HCT116 (cell line): ENCODE measurements at regions not wholly inside any gene's neighbourhood (a gene's known extent, or its start where the extent isn't known, plus 50 kb on each side); places are given as distances from the start of the nearest gene placed in this dataset.

Experiments
- ATAC-seq: fragments of 200-7000 bp; cut with Tn5 transposase; 2 replicates; pipeline ENCODE4 v1.9.1; 2020; ENCODE audit warnings: mild to moderate bottlenecking, moderate library complexity
- BruUV-seq: library from RNA; stranded (reverse); fragments of 400-500 nt; replicated peaks from 2 replicates; lab custom pipeline; 2021; lab: Mats Ljungman, UMichigan
- CTCF ChIA-PET: fragments of 300-600 bp; sonication (Branson Sonifier 250); formaldehyde crosslinking; loops from one replicate; lab custom pipeline; 2021; ENCODE audit warnings: antibody characterized with exemption; lab: Charles Lee
- POLR2A ChIA-PET: fragments of 300-600, 350-600 bp; sonication (Branson Sonifier 250); formaldehyde crosslinking; loops from one replicate; lab custom pipeline; 2021; ENCODE audit warnings: antibody characterized with exemption; lab: Charles Lee
- RAD21 ChIA-PET, 2 experiments: fragments of 300-600 bp; sonication (Branson Sonifier 250); formaldehyde crosslinking; loops; one replicate each; lab custom pipeline; 2023; ENCODE audit warnings: low total read pairs in 2 of 2; ENCODE audit not compliant: uncharacterized antibody in 2 of 2, unreplicated experiment in 2 of 2, low non-redundant PET in 1 of 2; lab: Charles Lee
- DNase-seq: peaks from one replicate; pipeline ENCODE4 v3.0.0-alpha.2; 2010; ENCODE audit warnings: low read depth, low spot score
- H2AFZ ChIP-seq: fragments of 200-600 bp; shearing (Covaris generic), sonication (generic); 2 replicates; pipeline ENCODE4 v1.6.1; 2017; ENCODE audit warnings: low read depth, mixed run types, mixed read lengths, antibody characterized with exemption, low read length; ENCODE audit not compliant: poor library complexity, severe bottlenecking
- H3K27ac ChIP-seq: 2 replicates; pipeline ENCODE4 v1.5.1; 2012; ENCODE audit warnings: low read depth, low read length
- H3K27me3 ChIP-seq: fragments of 200-600 bp; sonication (generic); 2 replicates; pipeline ENCODE4 v1.6.1; 2016; ENCODE audit warnings: mixed run types, low read length, mixed read lengths; ENCODE audit not compliant: insufficient read depth
- H3K36me3 ChIP-seq, 2 experiments: fragments of 200-500 bp in 1 of 2; fragments of 200-600 bp in 1 of 2; sonication (Bioruptor generic) in 1 of 2; sonication (generic) in 1 of 2; 2 replicates each; pipeline versions ENCODE4 v1.5.1 to v1.6.1; 2014 to 2016; ENCODE audit warnings: low read length in 2 of 2, inconsistent platforms in 1 of 2, mixed read lengths in 1 of 2, mixed run types in 1 of 2; ENCODE audit not compliant: insufficient read depth in 2 of 2, control insufficient read depth in 1 of 2
- H3K4me1 ChIP-seq, 2 experiments: fragments of 200-600 bp in 1 of 2; sonication (generic) in 1 of 2; 2 replicates each; pipeline versions ENCODE4 v1.5.1 to v1.6.1; 2012 to 2017; ENCODE audit warnings: low read length in 2 of 2, inconsistent platforms in 1 of 2, mild to moderate bottlenecking in 1 of 2, mixed read lengths in 1 of 2, mixed run types in 1 of 2, moderate library complexity in 1 of 2; ENCODE audit not compliant: insufficient read depth in 2 of 2, control insufficient read depth in 1 of 2
- H3K4me2 ChIP-seq: fragments of 200-600 bp; sonication (generic); 2 replicates; pipeline ENCODE4 v1.6.1; 2017; ENCODE audit warnings: mixed run types, low read length, mixed read lengths
- H3K4me3 ChIP-seq, 2 experiments: fragments of 200-600 bp in 1 of 2; sonication (generic) in 1 of 2; replicated peaks in 1 of 2; 2 replicates each; pipeline ENCODE4 v1.5.1; 2011 to 2016; ENCODE audit warnings: low read length in 2 of 2, control low read depth in 1 of 2, low read depth in 1 of 2, mild to moderate bottlenecking in 1 of 2, mixed read lengths in 1 of 2, mixed run types in 1 of 2
- H3K79me2 ChIP-seq: fragments of 200-600 bp; sonication (generic); 2 replicates; pipeline ENCODE4 v1.6.1; 2017; ENCODE audit warnings: mild to moderate bottlenecking, mixed run types, low read length, moderate library complexity, mixed read lengths; ENCODE audit not compliant: insufficient read depth
- H3K9ac ChIP-seq: fragments of 200-600 bp; sonication (generic); 2 replicates; pipeline ENCODE4 v1.6.1; 2016; ENCODE audit warnings: low read length, mixed read lengths
- H3K9me2 ChIP-seq: fragments of 200-600 bp; sonication (generic), shearing (Covaris generic); 2 replicates; pipeline ENCODE4 v1.6.1; 2017; ENCODE audit warnings: mixed run types, mild to moderate bottlenecking, moderate library complexity; ENCODE audit not compliant: insufficient read depth
- H3K9me3 ChIP-seq, 2 experiments: fragments of 200-500 bp in 1 of 2; fragments of 200-600 bp in 1 of 2; sonication (Bioruptor generic) in 1 of 2; sonication (generic) in 1 of 2; 2 replicates each; pipeline ENCODE4 v1.6.1; 2014 to 2017; ENCODE audit warnings: low read length in 2 of 2, mixed read lengths in 2 of 2, inconsistent platforms in 1 of 2, low read depth in 1 of 2, mild to moderate bottlenecking in 1 of 2, mixed run types in 1 of 2, moderate library complexity in 1 of 2; ENCODE audit not compliant: control insufficient read depth in 1 of 2, insufficient read depth in 1 of 2
- H4K20me1 ChIP-seq: fragments of 200-600 bp; sonication (generic), shearing (Covaris generic); 2 replicates; pipeline ENCODE4 v1.6.1; 2017; ENCODE audit warnings: mixed run types, mild to moderate bottlenecking, moderate library complexity; ENCODE audit not compliant: insufficient read depth
- ATF3 ChIP-seq: IDR thresholded peaks from 2 replicates; pipeline ENCODE4 v1.6.1; 2012
- CTCF ChIP-seq, 3 experiments: fragments of 200-600 bp in 1 of 3; sonication (generic) in 1 of 3; IDR thresholded peaks in 2 of 3; conservative IDR thresholded peaks in 1 of 3; 2 replicates each; pipeline ENCODE4 v1.5.1; 2012 to 2017; ENCODE audit warnings: low read depth in 2 of 3, low read length in 2 of 3, antibody characterized with exemption in 1 of 3, borderline replicate concordance in 1 of 3, control low read depth in 1 of 3, mild to moderate bottlenecking in 1 of 3, mixed read lengths in 1 of 3, mixed run types in 1 of 3, moderate library complexity in 1 of 3; ENCODE audit not compliant: insufficient read depth in 1 of 3
- ELF1 ChIP-seq: IDR thresholded peaks from 2 replicates; pipeline ENCODE4 v1.6.1; 2012; ENCODE audit warnings: low read depth, borderline replicate concordance
- JUND ChIP-seq: IDR thresholded peaks from 2 replicates; pipeline ENCODE4 v1.6.1; 2012
- SIN3A ChIP-seq: IDR thresholded peaks from 2 replicates; pipeline ENCODE4 v1.6.1; 2012; ENCODE audit warnings: low read depth
- SP1 ChIP-seq: IDR thresholded peaks from 2 replicates; pipeline ENCODE4 v1.6.1; 2012; ENCODE audit warnings: low read depth
- TCF7L2 ChIP-seq: IDR thresholded peaks from 2 replicates; pipeline ENCODE4 v1.7.0; 2011; ENCODE audit warnings: borderline replicate concordance, inconsistent platforms; ENCODE audit not compliant: insufficient read depth, insufficient read length; ENCODE audit errors: extremely low read depth
- YY1 ChIP-seq: IDR thresholded peaks from 2 replicates; pipeline ENCODE4 v1.6.1; 2011; ENCODE audit warnings: low read length, low read depth, moderate library complexity, mild to moderate bottlenecking; ENCODE audit not compliant: insufficient replicate concordance; ENCODE audit errors: extremely low read depth
- ZNF274 ChIP-seq: fragments of 200-500 bp; sonication (Bioruptor generic); IDR thresholded peaks from 2 replicates; pipeline ENCODE4 v1.6.1; 2014; ENCODE audit warnings: mild to moderate bottlenecking, low read depth, low read length, inconsistent platforms
- intact Hi-C: fragments of 100-400 bp; cut with micrococcal nuclease; formaldehyde crosslinking; loops from 2 replicates; pipeline ENCODE4 v1.10.0; 2022

GRCh38 chr10:64598600-64598999 lies 1077.4 kb downstream of the REEP3 start:
- Histone ChIP-seq H3K9me2 (no peaks in the 10 kb centered on the region), H3K27ac (no peak overlapping the region), H2AFZ (no peak overlapping the region), H3K27me3 (no peaks in the 10 kb centered on the region), H3K4me3 (no peak overlapping the region), H4K20me1 (no peaks in the 10 kb centered on the region), H3K9ac (no peak overlapping the region), H3K4me2 (no peak overlapping the region), H3K36me3 (no peaks in the 10 kb centered on the region), H3K79me2 (no peaks in the 10 kb centered on the region), H3K4me1 (no peaks in the 10 kb centered on the region), H3K9me3 (no peaks in the 10 kb centered on the region)
- intact Hi-C loops: no loop called here
- CTCF ChIA-PET: no interaction called here
- BruUV-seq: no TSS peak
- no peak for ATAC-seq
- no peak for TF ChIP-seq SIN3A
- no peak for TF ChIP-seq TCF7L2
- TF ChIP-seq ZNF274: no peak
- TF ChIP-seq SP1: no peak
- no peak for TF ChIP-seq ELF1
- no peak for TF ChIP-seq ATF3
- no peak for TF ChIP-seq YY1
- TF ChIP-seq CTCF (IDR thresholded peaks at IDR 0.05 in 2 of 3, conservative IDR thresholded peaks at IDR 0.05 in 1 of 3; ENCODE audit: borderline replicate concordance in 1 of 3, insufficient read depth in 1 of 3, low read depth in 2 of 3, low read length in 2 of 3): no peak
- no peak for TF ChIP-seq JUND
- RAD21 ChIA-PET: no interaction called here
- DNase-seq: no peak
- POLR2A ChIA-PET: no interaction called here
